ENCODE measurements at regions not wholly inside any gene's neighbourhood (a gene's known extent, or its start where the extent isn't known, plus 50 kb on each side); places are given as distances from the start of the nearest gene placed in this dataset.

DNA sequence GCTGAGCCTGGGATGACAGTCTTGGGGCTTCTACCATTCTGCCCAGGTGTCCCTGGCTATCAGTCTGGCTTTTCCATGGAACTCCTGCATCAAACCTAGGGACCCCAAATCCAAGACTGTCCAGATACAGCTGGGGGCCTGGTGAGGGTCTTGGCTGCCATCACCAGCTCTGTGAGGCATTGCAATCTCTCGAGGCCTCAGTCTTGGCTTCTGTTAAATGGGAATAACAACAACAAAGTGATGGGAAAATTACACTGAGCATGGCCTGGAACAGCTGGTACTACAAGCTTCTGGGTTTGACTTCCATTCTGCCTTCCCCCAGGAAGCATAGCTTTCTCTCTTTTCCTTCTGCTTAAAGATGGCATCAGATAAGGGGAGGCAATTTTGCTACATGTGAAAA is 50.0 kb upstream of the LCTL start:
- Mint-ChIP-seq H3K4me3 (no peak overlapping the region), H3K36me3 (no peaks in the 10 kb centered on the region), H3K9me3 (no peaks in the 10 kb centered on the region), H3K4me1 (peaks cover 35% of the 10 kb centered on the region), H3K27me3 (ENCODE audit: low read depth) (no peaks in the 10 kb centered on the region), H3K27ac (no peak overlapping the region)
- CTCF ChIA-PET = interaction anchor here (1.3 kb wide), 1 partner anchor 82 kb away, joined by 3 read pairs; no protein-coding TSS in a partner anchor
- ATAC-seq (no peak), DNase-seq (ENCODE audit: low spot score) (no peak)
- TF ChIP-seq PRRX2 (CRISPR knock-in tag; IDR thresholded peaks at IDR 0.05) (no peak), MXD4 (CRISPR knock-in tag; IDR thresholded peaks at IDR 0.05; ENCODE audit: borderline replicate concordance) (no peak), TCF7 (CRISPR knock-in tag; IDR thresholded peaks at IDR 0.05; ENCODE audit: low read depth) (no peak), FOXP1 (CRISPR knock-in tag; IDR thresholded peaks at IDR 0.05; ENCODE audit: borderline replicate concordance) (no peak), TEAD4 (CRISPR knock-in tag; IDR thresholded peaks at IDR 0.05) (no peak)
- TF ChIP-seq, protein P1, sequence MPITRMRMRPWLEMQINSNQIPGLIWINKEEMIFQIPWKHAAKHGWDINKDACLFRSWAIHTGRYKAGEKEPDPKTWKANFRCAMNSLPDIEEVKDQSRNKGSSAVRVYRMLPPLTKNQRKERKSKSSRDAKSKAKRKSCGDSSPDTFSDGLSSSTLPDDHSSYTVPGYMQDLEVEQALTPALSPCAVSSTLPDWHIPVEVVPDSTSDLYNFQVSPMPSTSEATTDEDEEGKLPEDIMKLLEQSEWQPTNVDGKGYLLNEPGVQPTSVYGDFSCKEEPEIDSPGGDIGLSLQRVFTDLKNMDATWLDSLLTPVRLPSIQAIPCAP (CRISPR knock-in tag; IDR thresholded peaks at IDR 0.05) = no peak
- TF ChIP-seq, protein P2, sequence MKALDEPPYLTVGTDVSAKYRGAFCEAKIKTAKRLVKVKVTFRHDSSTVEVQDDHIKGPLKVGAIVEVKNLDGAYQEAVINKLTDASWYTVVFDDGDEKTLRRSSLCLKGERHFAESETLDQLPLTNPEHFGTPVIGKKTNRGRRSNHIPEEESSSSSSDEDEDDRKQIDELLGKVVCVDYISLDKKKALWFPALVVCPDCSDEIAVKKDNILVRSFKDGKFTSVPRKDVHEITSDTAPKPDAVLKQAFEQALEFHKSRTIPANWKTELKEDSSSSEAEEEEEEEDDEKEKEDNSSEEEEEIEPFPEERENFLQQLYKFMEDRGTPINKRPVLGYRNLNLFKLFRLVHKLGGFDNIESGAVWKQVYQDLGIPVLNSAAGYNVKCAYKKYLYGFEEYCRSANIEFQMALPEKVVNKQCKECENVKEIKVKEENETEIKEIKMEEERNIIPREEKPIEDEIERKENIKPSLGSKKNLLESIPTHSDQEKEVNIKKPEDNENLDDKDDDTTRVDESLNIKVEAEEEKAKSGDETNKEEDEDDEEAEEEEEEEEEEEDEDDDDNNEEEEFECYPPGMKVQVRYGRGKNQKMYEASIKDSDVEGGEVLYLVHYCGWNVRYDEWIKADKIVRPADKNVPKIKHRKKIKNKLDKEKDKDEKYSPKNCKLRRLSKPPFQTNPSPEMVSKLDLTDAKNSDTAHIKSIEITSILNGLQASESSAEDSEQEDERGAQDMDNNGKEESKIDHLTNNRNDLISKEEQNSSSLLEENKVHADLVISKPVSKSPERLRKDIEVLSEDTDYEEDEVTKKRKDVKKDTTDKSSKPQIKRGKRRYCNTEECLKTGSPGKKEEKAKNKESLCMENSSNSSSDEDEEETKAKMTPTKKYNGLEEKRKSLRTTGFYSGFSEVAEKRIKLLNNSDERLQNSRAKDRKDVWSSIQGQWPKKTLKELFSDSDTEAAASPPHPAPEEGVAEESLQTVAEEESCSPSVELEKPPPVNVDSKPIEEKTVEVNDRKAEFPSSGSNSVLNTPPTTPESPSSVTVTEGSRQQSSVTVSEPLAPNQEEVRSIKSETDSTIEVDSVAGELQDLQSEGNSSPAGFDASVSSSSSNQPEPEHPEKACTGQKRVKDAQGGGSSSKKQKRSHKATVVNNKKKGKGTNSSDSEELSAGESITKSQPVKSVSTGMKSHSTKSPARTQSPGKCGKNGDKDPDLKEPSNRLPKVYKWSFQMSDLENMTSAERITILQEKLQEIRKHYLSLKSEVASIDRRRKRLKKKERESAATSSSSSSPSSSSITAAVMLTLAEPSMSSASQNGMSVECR (CRISPR knock-in tag; IDR thresholded peaks at IDR 0.05; ENCODE audit: borderline replicate concordance) = no peak
- TF ChIP-seq, protein P3, sequence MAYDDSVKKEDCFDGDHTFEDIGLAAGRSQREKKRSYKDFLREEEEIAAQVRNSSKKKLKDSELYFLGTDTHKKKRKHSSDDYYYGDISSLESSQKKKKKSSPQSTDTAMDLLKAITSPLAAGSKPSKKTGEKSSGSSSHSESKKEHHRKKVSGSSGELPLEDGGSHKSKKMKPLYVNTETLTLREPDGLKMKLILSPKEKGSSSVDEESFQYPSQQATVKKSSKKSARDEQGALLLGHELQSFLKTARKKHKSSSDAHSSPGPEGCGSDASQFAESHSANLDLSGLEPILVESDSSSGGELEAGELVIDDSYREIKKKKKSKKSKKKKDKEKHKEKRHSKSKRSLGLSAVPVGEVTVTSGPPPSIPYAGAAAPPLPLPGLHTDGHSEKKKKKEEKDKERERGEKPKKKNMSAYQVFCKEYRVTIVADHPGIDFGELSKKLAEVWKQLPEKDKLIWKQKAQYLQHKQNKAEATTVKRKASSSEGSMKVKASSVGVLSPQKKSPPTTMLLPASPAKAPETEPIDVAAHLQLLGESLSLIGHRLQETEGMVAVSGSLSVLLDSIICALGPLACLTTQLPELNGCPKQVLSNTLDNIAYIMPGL (CRISPR knock-in tag; IDR thresholded peaks at IDR 0.05) = no peak
- TF ChIP-seq, protein P4, sequence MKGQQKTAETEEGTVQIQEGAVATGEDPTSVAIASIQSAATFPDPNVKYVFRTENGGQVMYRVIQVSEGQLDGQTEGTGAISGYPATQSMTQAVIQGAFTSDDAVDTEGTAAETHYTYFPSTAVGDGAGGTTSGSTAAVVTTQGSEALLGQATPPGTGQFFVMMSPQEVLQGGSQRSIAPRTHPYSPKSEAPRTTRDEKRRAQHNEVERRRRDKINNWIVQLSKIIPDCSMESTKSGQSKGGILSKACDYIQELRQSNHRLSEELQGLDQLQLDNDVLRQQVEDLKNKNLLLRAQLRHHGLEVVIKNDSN (CRISPR knock-in tag; IDR thresholded peaks at IDR 0.05) = no peak
- POLR2A ChIA-PET = no interaction called here

DNA sequence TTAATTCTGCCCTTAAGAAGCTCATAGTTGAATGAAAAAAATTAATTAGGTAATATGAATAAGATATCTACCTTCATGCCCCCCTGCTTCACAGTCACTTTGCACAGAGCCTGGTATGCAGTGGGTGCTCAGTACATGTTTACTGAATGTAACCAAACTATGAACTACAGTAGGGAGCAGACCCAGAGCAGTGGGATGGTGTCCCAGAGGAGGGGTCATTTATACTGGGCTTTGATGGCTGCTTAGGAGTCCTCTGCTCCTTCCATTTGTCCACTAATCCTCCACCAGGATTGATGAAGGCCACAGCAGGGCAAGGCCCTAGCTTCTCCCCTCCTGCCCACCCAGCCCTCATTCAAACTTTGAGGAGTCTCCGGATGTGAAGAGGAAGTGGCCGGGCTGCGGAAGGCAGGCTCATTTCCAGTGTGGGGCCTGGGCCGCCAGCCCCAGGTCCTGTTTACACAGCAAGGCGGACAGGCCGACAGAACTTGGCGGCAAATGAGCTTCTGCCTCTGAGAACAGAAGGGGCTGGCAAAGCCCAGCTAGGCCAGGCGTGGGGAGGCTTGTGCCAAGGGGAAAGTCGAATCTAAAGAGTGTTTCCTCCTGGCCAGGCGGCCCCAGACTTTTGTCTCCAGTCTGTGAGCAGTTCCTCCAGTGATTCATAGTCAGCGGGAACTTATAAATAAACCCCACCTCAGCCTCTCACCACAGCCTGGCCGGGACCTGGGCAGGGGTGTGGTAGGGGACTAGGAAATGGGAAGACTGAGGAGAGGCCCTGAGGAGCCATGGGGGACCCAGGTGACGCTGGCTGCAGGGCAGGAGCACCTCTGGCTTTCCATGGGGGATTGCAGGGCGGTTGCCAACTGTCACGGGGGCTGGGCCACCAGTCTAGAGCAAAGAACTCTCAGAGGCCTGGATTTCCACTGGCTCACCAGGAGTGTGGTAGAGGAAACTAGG is 51.6 kb upstream of the LCTL start:
- ChIA-PET POLR2A (interaction anchor here (1.2 kb wide), 1 partner anchor 68 kb away, joined by 3 read pairs; no protein-coding TSS in a partner anchor), CTCF (interaction anchor here (0.8 to 7.5 kb wide), 4 partner anchors 40 to 234 kb away, joined by 3 to 87 read pairs (median 4); partner anchors contain the start of gene SMAD6)
- TF ChIP-seq NR1H2 (CRISPR knock-in tag; IDR thresholded peaks at IDR 0.05) = no peak
- Mint-ChIP-seq H3K27ac (peak overlapping the region; percentile 60), H3K4me3 (no peak overlapping the region), H3K36me3 (no peaks in the 10 kb centered on the region), H3K27me3 (ENCODE audit: low read depth) (peaks cover 5% of the 10 kb centered on the region), H3K9me3 (no peaks in the 10 kb centered on the region), H3K4me1 (peaks cover 45% of the 10 kb centered on the region)
- no peak; the same call in 1 of the 2 replicates for ATAC-seq
- DNase-seq (ENCODE audit: low spot score) = peak; percentile 41

DNA sequence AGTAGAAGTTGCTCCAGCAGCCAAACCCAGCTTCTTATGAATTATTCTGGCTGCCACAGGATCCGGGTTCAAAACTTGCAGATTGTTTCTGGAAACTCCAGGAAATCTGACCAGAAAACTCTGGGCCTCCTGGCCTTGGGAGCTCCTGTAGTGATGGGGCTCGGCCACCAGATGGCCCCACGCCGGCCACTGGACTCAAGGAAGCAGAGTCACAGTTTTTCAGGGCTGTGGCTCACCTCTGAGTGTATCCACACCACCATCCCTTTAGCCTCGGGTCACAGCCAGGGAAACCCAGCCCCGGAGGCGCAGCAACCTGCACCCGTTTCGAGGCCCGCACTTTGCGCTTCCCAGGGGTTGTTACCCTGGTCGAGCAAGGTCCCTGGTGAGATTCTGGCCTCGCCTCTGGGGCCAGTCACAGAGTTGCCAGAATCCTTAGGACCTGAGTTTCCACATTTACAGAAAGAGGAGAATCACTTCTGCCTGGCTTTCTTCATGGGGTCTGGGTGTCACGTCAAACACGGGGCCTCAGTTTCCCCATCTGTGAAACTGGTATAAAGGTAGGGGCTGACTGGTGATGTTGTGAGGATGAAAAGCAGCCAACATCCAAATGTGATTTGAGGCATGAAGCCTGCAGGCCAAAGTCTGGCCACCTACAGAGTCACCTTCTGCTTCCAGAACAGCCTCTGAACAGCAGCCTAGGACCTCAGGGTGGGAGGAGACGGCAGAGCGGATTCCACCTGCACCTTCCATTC is 53.5 kb upstream of the LCTL start:
- POLR2A ChIA-PET = interaction anchor here (0.5 to 2.0 kb wide), 4 partner anchors 17 to 82 kb away, joined by 3 to 8 read pairs (median 4); partner anchors contain the start of gene SMAD6
- peaks cover 5% of the 10 kb centered on the region for H3K27me3 Mint-ChIP-seq (ENCODE audit: low read depth)
- H3K4me3 Mint-ChIP-seq = no peak overlapping the region
- no peaks in the 10 kb centered on the region for H3K36me3 Mint-ChIP-seq
- DNase-seq (ENCODE audit: low spot score) (peak; percentile 85), ATAC-seq (peak; percentile 67)
- H3K27ac Mint-ChIP-seq = no peak overlapping the region; the same call in 1 of the 2 replicates
- TF ChIP-seq, protein P5, sequence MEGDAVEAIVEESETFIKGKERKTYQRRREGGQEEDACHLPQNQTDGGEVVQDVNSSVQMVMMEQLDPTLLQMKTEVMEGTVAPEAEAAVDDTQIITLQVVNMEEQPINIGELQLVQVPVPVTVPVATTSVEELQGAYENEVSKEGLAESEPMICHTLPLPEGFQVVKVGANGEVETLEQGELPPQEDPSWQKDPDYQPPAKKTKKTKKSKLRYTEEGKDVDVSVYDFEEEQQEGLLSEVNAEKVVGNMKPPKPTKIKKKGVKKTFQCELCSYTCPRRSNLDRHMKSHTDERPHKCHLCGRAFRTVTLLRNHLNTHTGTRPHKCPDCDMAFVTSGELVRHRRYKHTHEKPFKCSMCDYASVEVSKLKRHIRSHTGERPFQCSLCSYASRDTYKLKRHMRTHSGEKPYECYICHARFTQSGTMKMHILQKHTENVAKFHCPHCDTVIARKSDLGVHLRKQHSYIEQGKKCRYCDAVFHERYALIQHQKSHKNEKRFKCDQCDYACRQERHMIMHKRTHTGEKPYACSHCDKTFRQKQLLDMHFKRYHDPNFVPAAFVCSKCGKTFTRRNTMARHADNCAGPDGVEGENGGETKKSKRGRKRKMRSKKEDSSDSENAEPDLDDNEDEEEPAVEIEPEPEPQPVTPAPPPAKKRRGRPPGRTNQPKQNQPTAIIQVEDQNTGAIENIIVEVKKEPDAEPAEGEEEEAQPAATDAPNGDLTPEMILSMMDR (IDR thresholded peaks at IDR 0.05) = peak; percentile 73
- TF ChIP-seq, protein P4 (CRISPR knock-in tag; IDR thresholded peaks at IDR 0.05) = no peak
- TF ChIP-seq CREM (CRISPR knock-in tag; IDR thresholded peaks at IDR 0.05) (no peak), SP1 (CRISPR knock-in tag; conservative IDR thresholded peaks at IDR 0.05) (0 out of 2 replicates have a peak, but pooled peaks have one; percentile 37), GRHL2 (CRISPR knock-in tag; IDR thresholded peaks at IDR 0.05; ENCODE audit: insufficient replicate concordance, severe bottlenecking) (no peak)
- TF ChIP-seq, protein P6, sequence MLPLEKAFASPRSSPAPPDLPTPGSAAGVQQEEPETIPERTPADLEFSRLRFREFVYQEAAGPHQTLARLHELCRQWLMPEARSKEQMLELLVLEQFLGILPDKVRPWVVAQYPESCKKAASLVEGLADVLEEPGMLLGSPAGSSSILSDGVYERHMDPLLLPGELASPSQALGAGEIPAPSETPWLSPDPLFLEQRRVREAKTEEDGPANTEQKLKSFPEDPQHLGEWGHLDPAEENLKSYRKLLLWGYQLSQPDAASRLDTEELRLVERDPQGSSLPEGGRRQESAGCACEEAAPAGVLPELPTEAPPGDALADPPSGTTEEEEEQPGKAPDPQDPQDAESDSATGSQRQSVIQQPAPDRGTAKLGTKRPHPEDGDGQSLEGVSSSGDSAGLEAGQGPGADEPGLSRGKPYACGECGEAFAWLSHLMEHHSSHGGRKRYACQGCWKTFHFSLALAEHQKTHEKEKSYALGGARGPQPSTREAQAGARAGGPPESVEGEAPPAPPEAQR (CRISPR knock-in tag; IDR thresholded peaks at IDR 0.05) = no peak
- H3K4me1 Mint-ChIP-seq = peaks cover 64% of the 10 kb centered on the region
- CTCF ChIA-PET = interaction anchor here (0.7 to 7.5 kb wide), 46 partner anchors 8 to 289 kb away, joined by 3 to 87 read pairs (median 5); partner anchors contain the start of genes LCTL and SMAD6
- H3K9me3 Mint-ChIP-seq = no peaks in the 10 kb centered on the region

All from WTC11 (cell line).